NB4 (cell line): ENCODE measurements at regions not wholly inside any gene's neighbourhood (a gene's known extent, or its start where the extent isn't known, plus 50 kb on each side); places are given as distances from the start of the nearest gene placed in this dataset.

Experiments used
- POLR2A ChIP-seq: IDR thresholded peaks from 2 replicates; pipeline ENCODE4 v1.6.1; 2011; ENCODE audit warnings: mild to moderate bottlenecking; ENCODE audit not compliant: insufficient read length; ENCODE audit errors: extremely low read depth
- TF ChIP-seq, protein P1 (sequence below): IDR thresholded peaks from one replicate; pipeline ENCODE4 v1.5.1; 2012; ENCODE audit warnings: low read depth, low read length

GRCh38 chr6:133768656-133769295, 120.1 kb upstream of the TCF21 start:
- no peak for TF ChIP-seq POLR2A
- TF ChIP-seq, protein P1, sequence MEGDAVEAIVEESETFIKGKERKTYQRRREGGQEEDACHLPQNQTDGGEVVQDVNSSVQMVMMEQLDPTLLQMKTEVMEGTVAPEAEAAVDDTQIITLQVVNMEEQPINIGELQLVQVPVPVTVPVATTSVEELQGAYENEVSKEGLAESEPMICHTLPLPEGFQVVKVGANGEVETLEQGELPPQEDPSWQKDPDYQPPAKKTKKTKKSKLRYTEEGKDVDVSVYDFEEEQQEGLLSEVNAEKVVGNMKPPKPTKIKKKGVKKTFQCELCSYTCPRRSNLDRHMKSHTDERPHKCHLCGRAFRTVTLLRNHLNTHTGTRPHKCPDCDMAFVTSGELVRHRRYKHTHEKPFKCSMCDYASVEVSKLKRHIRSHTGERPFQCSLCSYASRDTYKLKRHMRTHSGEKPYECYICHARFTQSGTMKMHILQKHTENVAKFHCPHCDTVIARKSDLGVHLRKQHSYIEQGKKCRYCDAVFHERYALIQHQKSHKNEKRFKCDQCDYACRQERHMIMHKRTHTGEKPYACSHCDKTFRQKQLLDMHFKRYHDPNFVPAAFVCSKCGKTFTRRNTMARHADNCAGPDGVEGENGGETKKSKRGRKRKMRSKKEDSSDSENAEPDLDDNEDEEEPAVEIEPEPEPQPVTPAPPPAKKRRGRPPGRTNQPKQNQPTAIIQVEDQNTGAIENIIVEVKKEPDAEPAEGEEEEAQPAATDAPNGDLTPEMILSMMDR: no peak
